ENCODE measurements at regions not wholly inside any gene's neighbourhood (a gene's known extent, or its start where the extent isn't known, plus 50 kb on each side); places are given as distances from the start of the nearest gene placed in this dataset.

- TF ChIP-seq FOXP2 (optimal IDR thresholded peaks at IDR 0.05; ENCODE audit: borderline replicate concordance, extremely low read depth, extremely low read length, insufficient read depth) (no peak), REST (IDR thresholded peaks at IDR 0.05; ENCODE audit: insufficient read depth in 1 of 2, low read depth in 2 of 2, low read length in 2 of 2) (no peak), POLR2AphosphoS5 (IDR thresholded peaks at IDR 0.05; ENCODE audit: low read depth, low read length) (no peak), SIN3A (IDR thresholded peaks at IDR 0.05; ENCODE audit: borderline replicate concordance, insufficient read depth, low read length) (no peak), TAF1 (IDR thresholded peaks at IDR 0.05; ENCODE audit: borderline replicate concordance, insufficient read depth, low read length) (no peak)
Observed at GRCh38 chr9:12231832-12232231, 461.4 kb upstream of the TYRP1 start.

GRCh38 chr9:12232836-12233235 lies 460.3 kb upstream of the TYRP1 start:
- TF ChIP-seq TAF1 (IDR thresholded peaks at IDR 0.05; ENCODE audit: borderline replicate concordance, insufficient read depth, low read length) (no peak), SIN3A (IDR thresholded peaks at IDR 0.05; ENCODE audit: borderline replicate concordance, insufficient read depth, low read length) (no peak), POLR2AphosphoS5 (IDR thresholded peaks at IDR 0.05; ENCODE audit: low read depth, low read length) (no peak), FOXP2 (optimal IDR thresholded peaks at IDR 0.05; ENCODE audit: borderline replicate concordance, extremely low read depth, extremely low read length, insufficient read depth) (no peak), REST (IDR thresholded peaks at IDR 0.05; ENCODE audit: insufficient read depth in 1 of 2, low read depth in 2 of 2, low read length in 2 of 2) (no peak)

GRCh38 chr9:12253941-12254340 lies 439.2 kb upstream of the TYRP1 start:
- TF ChIP-seq REST (IDR thresholded peaks at IDR 0.05; ENCODE audit: insufficient read depth in 1 of 2, low read depth in 2 of 2, low read length in 2 of 2), result no peak
- TF ChIP-seq SIN3A (IDR thresholded peaks at IDR 0.05; ENCODE audit: borderline replicate concordance, insufficient read depth, low read length), result no peak
- no peak for TF ChIP-seq TAF1 (IDR thresholded peaks at IDR 0.05; ENCODE audit: borderline replicate concordance, insufficient read depth, low read length)
- TF ChIP-seq FOXP2 (optimal IDR thresholded peaks at IDR 0.05; ENCODE audit: borderline replicate concordance, extremely low read depth, extremely low read length, insufficient read depth), result no peak
- TF ChIP-seq POLR2AphosphoS5 (IDR thresholded peaks at IDR 0.05; ENCODE audit: low read depth, low read length), result no peak

- TF ChIP-seq REST (IDR thresholded peaks at IDR 0.05; ENCODE audit: insufficient read depth in 1 of 2, low read depth in 2 of 2, low read length in 2 of 2), result no peak
- TF ChIP-seq POLR2AphosphoS5 (IDR thresholded peaks at IDR 0.05; ENCODE audit: low read depth, low read length), result no peak
- no peak for TF ChIP-seq SIN3A (IDR thresholded peaks at IDR 0.05; ENCODE audit: borderline replicate concordance, insufficient read depth, low read length)
- no peak for TF ChIP-seq TAF1 (IDR thresholded peaks at IDR 0.05; ENCODE audit: borderline replicate concordance, insufficient read depth, low read length)
Observed at GRCh38 chr9:12266758-12267157, 426.4 kb upstream of the TYRP1 start.

GRCh38 chr9:12271421-12271891 lies 421.7 kb upstream of the TYRP1 start:
- TF ChIP-seq REST (IDR thresholded peaks at IDR 0.05; ENCODE audit: insufficient read depth in 1 of 2, low read depth in 2 of 2, low read length in 2 of 2) (no peak), SIN3A (IDR thresholded peaks at IDR 0.05; ENCODE audit: borderline replicate concordance, insufficient read depth, low read length) (no peak), POLR2AphosphoS5 (IDR thresholded peaks at IDR 0.05; ENCODE audit: low read depth, low read length) (no peak), TAF1 (IDR thresholded peaks at IDR 0.05; ENCODE audit: borderline replicate concordance, insufficient read depth, low read length) (no peak), FOXP2 (optimal IDR thresholded peaks at IDR 0.05; ENCODE audit: borderline replicate concordance, extremely low read depth, extremely low read length, insufficient read depth) (no peak)

Measured in PFSK-1 (cell line).